PC-3 (cell line): ENCODE measurements at regions not wholly inside any gene's neighbourhood (a gene's known extent, or its start where the extent isn't known, plus 50 kb on each side); places are given as distances from the start of the nearest gene placed in this dataset.

Source experiments
- ATAC-seq: fragments of 200-7000 bp; cut with Tn5 transposase; 2 replicates; pipeline ENCODE4 v1.9.1; 2020; ENCODE audit warnings: mild to moderate bottlenecking, moderate library complexity
- BruUV-seq: library from RNA; stranded (reverse); fragments of 400-500 nt; replicated peaks from 2 replicates; lab custom pipeline; 2021; lab: Mats Ljungman, UMichigan
- CTCF ChIA-PET: fragments of 300-600 bp; sonication (Branson Sonifier 250); formaldehyde crosslinking; loops from one replicate; lab custom pipeline; 2022; ENCODE audit warnings: antibody characterized with exemption; lab: Charles Lee
- POLR2A ChIA-PET: fragments of 300-600 bp; sonication (Branson Sonifier 250); formaldehyde crosslinking; loops from one replicate; lab custom pipeline; 2022; ENCODE audit warnings: antibody characterized with exemption; ENCODE audit not compliant: unreplicated experiment; lab: Charles Lee
- DNase-seq: peaks from one replicate; pipeline ENCODE4 v3.0.0-alpha.2; 2015
- H2AFZ ChIP-seq: fragments of 300-600 bp; sonication (generic); 2 replicates; pipeline ENCODE4 v1.6.0; 2016; ENCODE audit warnings: antibody characterized with exemption, low read length
- H3F3A ChIP-seq: fragments of 300-600 bp; sonication (generic); one replicate; pipeline ENCODE4 v1.6.0; 2017; ENCODE audit warnings: antibody characterized with exemption, low read length, control low read depth, mild to moderate bottlenecking; ENCODE audit not compliant: unreplicated experiment
- H3K27ac ChIP-seq: fragments of 300-600 bp; sonication (generic); 2 replicates; pipeline ENCODE4 v1.5.1; 2016; ENCODE audit warnings: mild to moderate bottlenecking, low read length
- H3K27me3 ChIP-seq: fragments of 300-600 bp; sonication (generic); 2 replicates; pipeline ENCODE4 v1.6.1; 2016; ENCODE audit warnings: low read length, mixed read lengths
- H3K36me3 ChIP-seq: fragments of 300-600 bp; sonication (generic); 2 replicates; pipeline ENCODE4 v1.6.1; 2016; ENCODE audit warnings: low read depth, mixed run types, low read length, mixed read lengths
- H3K4me1 ChIP-seq: fragments of 300-600 bp; sonication (generic); 2 replicates; pipeline ENCODE4 v1.5.1; 2016; ENCODE audit warnings: low read length; ENCODE audit not compliant: insufficient read depth
- H3K4me2 ChIP-seq: fragments of 300-600 bp; sonication (generic); 2 replicates; pipeline ENCODE4 v1.6.0; 2016; ENCODE audit warnings: low read length
- H3K4me3 ChIP-seq: fragments of 300-600 bp; sonication (generic); 2 replicates; pipeline ENCODE4 v1.5.1; 2016; ENCODE audit warnings: mild to moderate bottlenecking, low read length, mixed read lengths
- H3K79me2 ChIP-seq: fragments of 300-600 bp; sonication (generic); 2 replicates; pipeline ENCODE4 v1.6.1; 2017; ENCODE audit warnings: low read length, mixed read lengths
- H3K9ac ChIP-seq: fragments of 300-600 bp; sonication (generic); 2 replicates; pipeline ENCODE4 v1.6.0; 2016; ENCODE audit warnings: mild to moderate bottlenecking, low read length
- H3K9me2 ChIP-seq: fragments of 300-600 bp; sonication (generic); replicated peaks from 2 replicates; pipeline ENCODE4 v1.6.1; 2016; ENCODE audit warnings: mixed run types, low read length, mixed read lengths
- H3K9me3 ChIP-seq: fragments of 300-600 bp; sonication (generic); 2 replicates; pipeline ENCODE4 v1.6.1; 2016; ENCODE audit warnings: low read length, mixed read lengths
- H4K20me1 ChIP-seq: fragments of 300-600 bp; sonication (generic); 2 replicates; pipeline ENCODE4 v1.6.1; 2016; ENCODE audit warnings: low read length, mixed read lengths
- CTCF ChIP-seq: fragments of 300-600 bp; sonication (generic); conservative IDR thresholded peaks from 2 replicates; pipeline ENCODE4 v1.5.1; 2017; ENCODE audit warnings: antibody characterized with exemption, low read depth, mild to moderate bottlenecking, low read length
- EZH2 ChIP-seq: fragments of 300-600 bp; sonication (generic); IDR thresholded peaks from one replicate; pipeline ENCODE4 v1.6.1; 2017; ENCODE audit warnings: antibody characterized with exemption, mild to moderate bottlenecking, low read length; ENCODE audit not compliant: unreplicated experiment
- EZH2phosphoT487 ChIP-seq: fragments of 300-600 bp; sonication (generic); IDR thresholded peaks from 2 replicates; pipeline ENCODE4 v1.6.1; 2018; ENCODE audit warnings: mild to moderate bottlenecking, antibody characterized with exemption, low read length, borderline replicate concordance
- intact Hi-C: fragments of 100-400 bp; cut with micrococcal nuclease; formaldehyde crosslinking; loops from 2 replicates; pipeline ENCODE4 v1.9.0; 2023

- TF ChIP-seq EZH2 = no peak
- TF ChIP-seq EZH2phosphoT487 = no peak
- TF ChIP-seq CTCF = no peak
- Histone ChIP-seq H3K9me2 (no peaks in the 10 kb centered on the region), H3K27ac (no peak overlapping the region), H3K4me2 (no peak overlapping the region), H3K4me1 (peaks cover 12% of the 10 kb centered on the region; the same call in 1 of the 2 replicates), H3K79me2 (no peaks in the 10 kb centered on the region), H3F3A (no peaks in the 10 kb centered on the region), H2AFZ (no peak overlapping the region), H4K20me1 (no peaks in the 10 kb centered on the region), H3K27me3 (no peaks in the 10 kb centered on the region), H3K4me3 (no peak overlapping the region), H3K9me3 (0 out of 2 replicates have a peak, but pooled peaks cover 4% of the 10 kb centered on the region), H3K9ac (no peak overlapping the region), H3K36me3 (no peaks in the 10 kb centered on the region)
- POLR2A ChIA-PET = no interaction called here
- no TSS peak for BruUV-seq
- CTCF ChIA-PET = no interaction called here
- no peak for DNase-seq
- intact Hi-C loops = no loop called here
- ATAC-seq = no peak
Measured at GRCh38 chr2:61722800-61723199, 131.1 kb downstream of the FAM161A start.

- H3K4me1 ChIP-seq = peaks cover 12% of the 10 kb centered on the region; the same call in 1 of the 2 replicates
- no peaks in the 10 kb centered on the region for H3K79me2 ChIP-seq
- H3K36me3 ChIP-seq = no peaks in the 10 kb centered on the region
- BruUV-seq = no TSS peak
- H3K4me3 ChIP-seq = no peak overlapping the region
- H4K20me1 ChIP-seq = no peaks in the 10 kb centered on the region
- H3K4me2 ChIP-seq = no peak overlapping the region
- ChIA-PET CTCF (no interaction called here), POLR2A (no interaction called here)
- no peaks in the 10 kb centered on the region for H3K9me2 ChIP-seq
- no peak overlapping the region for H2AFZ ChIP-seq
- ATAC-seq (no peak), DNase-seq (no peak)
- H3K9me3 ChIP-seq = 0 out of 2 replicates have a peak, but pooled peaks cover 4% of the 10 kb centered on the region
- H3K9ac ChIP-seq = no peak overlapping the region
- TF ChIP-seq EZH2phosphoT487 = no peak
- TF ChIP-seq EZH2 = no peak
- no peak for TF ChIP-seq CTCF
- H3K27ac ChIP-seq = no peak overlapping the region
- no peaks in the 10 kb centered on the region for H3F3A ChIP-seq
- no peaks in the 10 kb centered on the region for H3K27me3 ChIP-seq
- intact Hi-C loops = no loop called here
Measured at GRCh38 chr2:61722318-61722717, 131.5 kb downstream of the FAM161A start.

- no peak overlapping the region for H3K9ac ChIP-seq
- ChIA-PET POLR2A (no interaction called here), CTCF (no interaction called here)
- H3K27me3 ChIP-seq = no peaks in the 10 kb centered on the region
- DNase-seq (no peak), ATAC-seq (peak; percentile 24; the same call in 1 of the 2 replicates)
- no peak overlapping the region for H3K4me2 ChIP-seq
- no peaks in the 10 kb centered on the region for H4K20me1 ChIP-seq
- H3K4me1 ChIP-seq = peaks cover 12% of the 10 kb centered on the region; the same call in 1 of the 2 replicates
- no peaks in the 10 kb centered on the region for H3K79me2 ChIP-seq
- no peaks in the 10 kb centered on the region for H3F3A ChIP-seq
- intact Hi-C loops = no loop called here
- no peaks in the 10 kb centered on the region for H3K9me3 ChIP-seq
- no peaks in the 10 kb centered on the region for H3K9me2 ChIP-seq
- no peaks in the 10 kb centered on the region for H3K36me3 ChIP-seq
- no peak overlapping the region for H2AFZ ChIP-seq
- no peak overlapping the region for H3K4me3 ChIP-seq
- H3K27ac ChIP-seq = no peak overlapping the region
- TF ChIP-seq EZH2phosphoT487 (no peak), CTCF (no peak), EZH2 (no peak)
- no TSS peak for BruUV-seq
Measured at GRCh38 chr2:61721382-61721781, 132.5 kb downstream of the FAM161A start.
